MM.1S (cell line): ENCODE measurements at regions not wholly inside any gene's neighbourhood (a gene's known extent, or its start where the extent isn't known, plus 50 kb on each side); places are given as distances from the start of the nearest gene placed in this dataset.

Source experiments
- EZH2 ChIP-seq: fragments of 300-600 bp; sonication (generic); optimal IDR thresholded peaks from 2 replicates; pipeline ENCODE3; 2017; ENCODE audit warnings: low read depth, mild to moderate bottlenecking, antibody characterized with exemption, low read length, mixed read lengths
- EZH2phosphoT487 ChIP-seq: fragments of 300-600 bp; sonication (generic); IDR thresholded peaks from 2 replicates; pipeline ENCODE4 v1.6.1; 2018; ENCODE audit warnings: antibody characterized with exemption, low read length
- TF ChIP-seq, protein P1 (sequence below): fragments of 300-600 bp; sonication (generic); IDR thresholded peaks from 2 replicates; pipeline ENCODE4 v1.5.1; 2016; ENCODE audit warnings: antibody characterized with exemption, low read length, mixed read lengths

DNA sequence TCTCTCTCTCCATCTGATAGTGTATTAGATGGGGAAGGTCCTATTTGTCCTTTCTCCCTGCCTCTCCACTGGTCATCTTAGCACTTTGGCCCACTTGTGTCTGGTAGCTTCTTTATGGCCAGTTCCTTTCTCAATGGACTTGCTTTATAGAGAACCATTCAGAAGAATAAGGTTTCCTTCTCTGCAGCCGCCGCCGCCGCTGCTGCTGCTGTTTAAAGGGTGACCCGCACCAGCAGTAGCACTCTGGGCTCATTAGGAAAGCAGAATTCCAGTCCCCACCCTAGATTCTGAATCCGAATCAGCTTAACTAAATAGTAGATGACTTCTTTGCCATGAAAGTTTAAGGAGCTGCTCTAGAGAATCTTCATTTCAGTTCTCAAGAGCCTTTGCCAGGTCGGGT, 490.2 kb downstream of the FOXO1 start:
- TF ChIP-seq, protein P1, sequence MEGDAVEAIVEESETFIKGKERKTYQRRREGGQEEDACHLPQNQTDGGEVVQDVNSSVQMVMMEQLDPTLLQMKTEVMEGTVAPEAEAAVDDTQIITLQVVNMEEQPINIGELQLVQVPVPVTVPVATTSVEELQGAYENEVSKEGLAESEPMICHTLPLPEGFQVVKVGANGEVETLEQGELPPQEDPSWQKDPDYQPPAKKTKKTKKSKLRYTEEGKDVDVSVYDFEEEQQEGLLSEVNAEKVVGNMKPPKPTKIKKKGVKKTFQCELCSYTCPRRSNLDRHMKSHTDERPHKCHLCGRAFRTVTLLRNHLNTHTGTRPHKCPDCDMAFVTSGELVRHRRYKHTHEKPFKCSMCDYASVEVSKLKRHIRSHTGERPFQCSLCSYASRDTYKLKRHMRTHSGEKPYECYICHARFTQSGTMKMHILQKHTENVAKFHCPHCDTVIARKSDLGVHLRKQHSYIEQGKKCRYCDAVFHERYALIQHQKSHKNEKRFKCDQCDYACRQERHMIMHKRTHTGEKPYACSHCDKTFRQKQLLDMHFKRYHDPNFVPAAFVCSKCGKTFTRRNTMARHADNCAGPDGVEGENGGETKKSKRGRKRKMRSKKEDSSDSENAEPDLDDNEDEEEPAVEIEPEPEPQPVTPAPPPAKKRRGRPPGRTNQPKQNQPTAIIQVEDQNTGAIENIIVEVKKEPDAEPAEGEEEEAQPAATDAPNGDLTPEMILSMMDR: no peak
- no peak for TF ChIP-seq EZH2
- TF ChIP-seq EZH2phosphoT487: no peak
